C4-2B (cell line): ENCODE measurements at regions not wholly inside any gene's neighbourhood (a gene's known extent, or its start where the extent isn't known, plus 50 kb on each side); places are given as distances from the start of the nearest gene placed in this dataset.

Experiments
- ZFX ChIP-seq: fragments of 450-650 bp; IDR thresholded peaks from 2 replicates; pipeline ENCODE4 v1.6.1; 2017
- TF ChIP-seq, protein P1 (sequence below): fragments of 450-650 bp; conservative IDR thresholded peaks from 2 replicates; pipeline ENCODE4 v1.5.1; 2017; ENCODE audit warnings: mild to moderate bottlenecking

- TF ChIP-seq, protein P1, sequence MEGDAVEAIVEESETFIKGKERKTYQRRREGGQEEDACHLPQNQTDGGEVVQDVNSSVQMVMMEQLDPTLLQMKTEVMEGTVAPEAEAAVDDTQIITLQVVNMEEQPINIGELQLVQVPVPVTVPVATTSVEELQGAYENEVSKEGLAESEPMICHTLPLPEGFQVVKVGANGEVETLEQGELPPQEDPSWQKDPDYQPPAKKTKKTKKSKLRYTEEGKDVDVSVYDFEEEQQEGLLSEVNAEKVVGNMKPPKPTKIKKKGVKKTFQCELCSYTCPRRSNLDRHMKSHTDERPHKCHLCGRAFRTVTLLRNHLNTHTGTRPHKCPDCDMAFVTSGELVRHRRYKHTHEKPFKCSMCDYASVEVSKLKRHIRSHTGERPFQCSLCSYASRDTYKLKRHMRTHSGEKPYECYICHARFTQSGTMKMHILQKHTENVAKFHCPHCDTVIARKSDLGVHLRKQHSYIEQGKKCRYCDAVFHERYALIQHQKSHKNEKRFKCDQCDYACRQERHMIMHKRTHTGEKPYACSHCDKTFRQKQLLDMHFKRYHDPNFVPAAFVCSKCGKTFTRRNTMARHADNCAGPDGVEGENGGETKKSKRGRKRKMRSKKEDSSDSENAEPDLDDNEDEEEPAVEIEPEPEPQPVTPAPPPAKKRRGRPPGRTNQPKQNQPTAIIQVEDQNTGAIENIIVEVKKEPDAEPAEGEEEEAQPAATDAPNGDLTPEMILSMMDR = no peak
- TF ChIP-seq ZFX = no peak
Measured at GRCh38 chr9:1231998-1232919, 182.1 kb downstream of the DMRT2 start.
